Upper lobe of left lung (tissue), 4 donors: ENCODE measurements at regions not wholly inside any gene's neighbourhood (a gene's known extent, or its start where the extent isn't known, plus 50 kb on each side); places are given as distances from the start of the nearest gene placed in this dataset.

Experiments
- CTCF ChIP-seq, 6 experiments: fragments of 450-650 bp in 4 of 6; fragments of 200-600 bp in 2 of 6; sonication (generic) in 2 of 6; IDR thresholded peaks; one replicate each; pipeline ENCODE4 v1.5.1; 2016 to 2019; ENCODE audit warnings: antibody characterized with exemption in 6 of 6
- POLR2AphosphoS5 ChIP-seq, 2 donors: sonication (generic); formaldehyde crosslinking; IDR thresholded peaks; one replicate each; pipeline ENCODE4 v1.5.1; 2017; ENCODE audit warnings: antibody characterized with exemption in 2 of 2

GRCh38 chr1:219478811-219479210, 134.1 kb downstream of the ZC3H11B start:
- TF ChIP-seq POLR2AphosphoS5 (IDR thresholded peaks at IDR 0.05) = no peak
- no peak for TF ChIP-seq CTCF (IDR thresholded peaks at IDR 0.05)
